WTC11 (cell line): ENCODE measurements at regions not wholly inside any gene's neighbourhood (a gene's known extent, or its start where the extent isn't known, plus 50 kb on each side); places are given as distances from the start of the nearest gene placed in this dataset.

Experiments used
- ATAC-seq: fragments of 200-7000 bp; cut with Tn5 transposase; 2 replicates; pipeline ENCODE4 v1.10.0; 2021; ENCODE audit warnings: mild to moderate bottlenecking, moderate library complexity
- CTCF ChIA-PET: fragments of 300-600 bp; sonication (Branson Sonifier 250); formaldehyde crosslinking; loops from one replicate; lab custom pipeline; 2021; ENCODE audit warnings: antibody characterized with exemption; lab: Charles Lee
- POLR2A ChIA-PET: fragments of 350-600 bp; sonication (Branson Sonifier 250); formaldehyde crosslinking; loops from one replicate; lab custom pipeline; 2021; ENCODE audit warnings: antibody characterized with exemption; lab: Charles Lee
- DNase-seq: peaks from one replicate; pipeline ENCODE4 v3.0.0; 2021; ENCODE audit warnings: low spot score
- H3K27ac Mint-ChIP-seq: 2 replicates; pipeline ENCODE4 v1.8.0; 2021; ENCODE audit warnings: mixed read lengths
- H3K27me3 Mint-ChIP-seq: 2 replicates; pipeline ENCODE4 v1.8.0; 2021; ENCODE audit warnings: low read depth, mild to moderate bottlenecking, moderate library complexity, mixed read lengths
- H3K36me3 Mint-ChIP-seq: 2 replicates; pipeline ENCODE4 v1.8.0; 2021; ENCODE audit warnings: mixed read lengths
- H3K4me1 Mint-ChIP-seq: 2 replicates; pipeline ENCODE4 v1.8.0; 2022; ENCODE audit warnings: mixed read lengths
- H3K4me3 Mint-ChIP-seq: 2 replicates; pipeline ENCODE4 v1.8.0; 2021; ENCODE audit warnings: mild to moderate bottlenecking, moderate library complexity, mixed read lengths
- H3K9me3 Mint-ChIP-seq: 2 replicates; pipeline ENCODE4 v1.8.0; 2021; ENCODE audit warnings: mixed read lengths
- ATF1 ChIP-seq: sonication (generic); formaldehyde crosslinking; IDR thresholded peaks from 2 replicates; pipeline ENCODE4 v1.8.1; 2023; ENCODE audit warnings: mild to moderate bottlenecking, moderate library complexity, missing genetic modification reagents
- ELF4 ChIP-seq: sonication (generic); formaldehyde crosslinking; IDR thresholded peaks from 2 replicates; pipeline ENCODE4 v1.8.1; 2022; ENCODE audit warnings: low read depth, mild to moderate bottlenecking, moderate library complexity, missing genetic modification reagents
- MXD4 ChIP-seq: fragments of 250-450 bp; sonication (Bioruptor Pico); IDR thresholded peaks from 2 replicates; pipeline ENCODE4 v1.8.0; 2021; ENCODE audit warnings: mild to moderate bottlenecking, moderate library complexity, borderline replicate concordance
- PRRX2 ChIP-seq: fragments of 250-450 bp; sonication (Bioruptor Pico); IDR thresholded peaks from 2 replicates; pipeline ENCODE4 v1.8.0; 2021; ENCODE audit warnings: mild to moderate bottlenecking
- ZNF121 ChIP-seq: sonication (generic); formaldehyde crosslinking; IDR thresholded peaks from 2 replicates; pipeline ENCODE4 v1.8.0; 2023; ENCODE audit warnings: missing genetic modification reagents
- ZNF423 ChIP-seq: fragments of 250-450 bp; sonication (Bioruptor Pico); IDR thresholded peaks from 2 replicates; pipeline ENCODE4 v2.1.2; 2022; ENCODE audit warnings: mild to moderate bottlenecking, moderate library complexity
- ZNF671 ChIP-seq: fragments of 250-450 bp; sonication (Bioruptor Pico); IDR thresholded peaks from 2 replicates; pipeline ENCODE4 v1.8.0; 2021; ENCODE audit warnings: mild to moderate bottlenecking
- TF ChIP-seq, protein P1 (sequence below): sonication (generic); formaldehyde crosslinking; IDR thresholded peaks from 2 replicates; pipeline ENCODE4 v1.8.0; 2022; ENCODE audit warnings: mild to moderate bottlenecking, missing genetic modification reagents
- TF ChIP-seq, protein P2 (sequence below): fragments of 250-450 bp; sonication (Bioruptor Pico); IDR thresholded peaks from 2 replicates; pipeline ENCODE4 v1.8.0; 2021; ENCODE audit warnings: mild to moderate bottlenecking
- TF ChIP-seq, protein P3 (sequence below): fragments of 250-450 bp; sonication (Bioruptor Pico); IDR thresholded peaks from 2 replicates; pipeline ENCODE4 v1.9.0; 2021; ENCODE audit warnings: mild to moderate bottlenecking, borderline replicate concordance
- TF ChIP-seq, protein P4 (sequence below): sonication (generic); formaldehyde crosslinking; IDR thresholded peaks from 2 replicates; pipeline ENCODE4 v1.8.1; 2022; ENCODE audit warnings: mild to moderate bottlenecking, missing genetic modification reagents, moderate library complexity, borderline replicate concordance
- TF ChIP-seq, protein P5 (sequence below): fragments of 250-450 bp; sonication (Bioruptor Pico); IDR thresholded peaks from 2 replicates; pipeline ENCODE4 v2.1.2; 2022; ENCODE audit warnings: mild to moderate bottlenecking, moderate library complexity
- TF ChIP-seq, protein P6 (sequence below): sonication (generic); formaldehyde crosslinking; IDR thresholded peaks from 2 replicates; pipeline ENCODE4 v1.8.0; 2023; ENCODE audit warnings: missing genetic modification reagents, mild to moderate bottlenecking, borderline replicate concordance
- TF ChIP-seq, protein P7 (sequence below): sonication (generic); formaldehyde crosslinking; conservative IDR thresholded peaks from 2 replicates; pipeline ENCODE4 v1.8.1; 2023; ENCODE audit warnings: mild to moderate bottlenecking, low read depth, missing genetic modification reagents, moderate library complexity

DNA sequence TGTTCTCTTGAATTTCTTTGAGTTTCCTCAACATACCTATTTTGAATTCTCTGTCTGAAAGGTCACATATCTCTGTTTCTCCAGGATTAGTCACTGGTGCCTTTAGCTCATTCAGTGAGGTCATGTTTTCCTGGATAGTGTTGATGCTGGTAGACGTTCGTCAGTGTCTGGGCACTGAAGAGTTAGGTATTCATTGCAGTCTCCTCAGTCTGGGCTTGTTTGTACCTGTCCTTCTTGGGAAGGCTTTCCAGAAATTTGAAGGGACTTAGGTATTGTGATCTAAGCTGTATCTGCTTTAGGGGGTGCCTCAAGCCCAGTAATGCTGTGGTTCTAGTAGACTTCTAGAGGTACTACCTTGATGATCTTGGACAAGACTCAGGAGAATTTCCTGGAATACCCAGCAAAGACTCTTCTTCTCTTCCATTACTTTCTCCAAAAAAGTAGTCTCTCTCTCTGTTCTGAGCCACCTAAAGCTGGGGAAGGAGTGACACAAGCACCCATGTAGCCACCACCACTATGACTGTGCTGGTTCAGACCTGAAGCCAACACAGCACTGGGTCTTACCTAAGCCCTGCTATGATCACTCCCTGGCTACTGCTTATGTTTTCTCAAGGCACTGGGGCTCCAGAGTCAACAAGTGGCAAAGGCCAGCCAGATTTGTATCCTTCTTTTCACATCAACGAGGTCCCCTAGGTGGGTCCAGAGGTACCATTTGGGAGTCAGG, 852.0 kb downstream of the BCL11A start:
- DNase-seq (no peak), ATAC-seq (no peak)
- Mint-ChIP-seq H3K9me3 (peaks cover 27% of the 10 kb centered on the region), H3K27me3 (no peaks in the 10 kb centered on the region), H3K36me3 (peaks cover 10% of the 10 kb centered on the region), H3K4me3 (no peak overlapping the region), H3K27ac (no peak overlapping the region), H3K4me1 (no peaks in the 10 kb centered on the region)
- POLR2A ChIA-PET: no interaction called here
- CTCF ChIA-PET: no interaction called here
- TF ChIP-seq, protein P1, sequence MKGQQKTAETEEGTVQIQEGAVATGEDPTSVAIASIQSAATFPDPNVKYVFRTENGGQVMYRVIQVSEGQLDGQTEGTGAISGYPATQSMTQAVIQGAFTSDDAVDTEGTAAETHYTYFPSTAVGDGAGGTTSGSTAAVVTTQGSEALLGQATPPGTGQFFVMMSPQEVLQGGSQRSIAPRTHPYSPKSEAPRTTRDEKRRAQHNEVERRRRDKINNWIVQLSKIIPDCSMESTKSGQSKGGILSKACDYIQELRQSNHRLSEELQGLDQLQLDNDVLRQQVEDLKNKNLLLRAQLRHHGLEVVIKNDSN: no peak
- TF ChIP-seq PRRX2 (CRISPR knock-in tag) (no peak), MXD4 (CRISPR knock-in tag) (no peak), ATF1 (CRISPR knock-in tag) (no peak), ELF4 (CRISPR knock-in tag) (no peak), ZNF121 (CRISPR knock-in tag) (no peak), ZNF671 (CRISPR knock-in tag) (no peak), ZNF423 (CRISPR knock-in tag) (no peak)
- TF ChIP-seq, protein P2, sequence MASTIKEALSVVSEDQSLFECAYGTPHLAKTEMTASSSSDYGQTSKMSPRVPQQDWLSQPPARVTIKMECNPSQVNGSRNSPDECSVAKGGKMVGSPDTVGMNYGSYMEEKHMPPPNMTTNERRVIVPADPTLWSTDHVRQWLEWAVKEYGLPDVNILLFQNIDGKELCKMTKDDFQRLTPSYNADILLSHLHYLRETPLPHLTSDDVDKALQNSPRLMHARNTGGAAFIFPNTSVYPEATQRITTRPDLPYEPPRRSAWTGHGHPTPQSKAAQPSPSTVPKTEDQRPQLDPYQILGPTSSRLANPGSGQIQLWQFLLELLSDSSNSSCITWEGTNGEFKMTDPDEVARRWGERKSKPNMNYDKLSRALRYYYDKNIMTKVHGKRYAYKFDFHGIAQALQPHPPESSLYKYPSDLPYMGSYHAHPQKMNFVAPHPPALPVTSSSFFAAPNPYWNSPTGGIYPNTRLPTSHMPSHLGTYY: no peak
- TF ChIP-seq, protein P3, sequence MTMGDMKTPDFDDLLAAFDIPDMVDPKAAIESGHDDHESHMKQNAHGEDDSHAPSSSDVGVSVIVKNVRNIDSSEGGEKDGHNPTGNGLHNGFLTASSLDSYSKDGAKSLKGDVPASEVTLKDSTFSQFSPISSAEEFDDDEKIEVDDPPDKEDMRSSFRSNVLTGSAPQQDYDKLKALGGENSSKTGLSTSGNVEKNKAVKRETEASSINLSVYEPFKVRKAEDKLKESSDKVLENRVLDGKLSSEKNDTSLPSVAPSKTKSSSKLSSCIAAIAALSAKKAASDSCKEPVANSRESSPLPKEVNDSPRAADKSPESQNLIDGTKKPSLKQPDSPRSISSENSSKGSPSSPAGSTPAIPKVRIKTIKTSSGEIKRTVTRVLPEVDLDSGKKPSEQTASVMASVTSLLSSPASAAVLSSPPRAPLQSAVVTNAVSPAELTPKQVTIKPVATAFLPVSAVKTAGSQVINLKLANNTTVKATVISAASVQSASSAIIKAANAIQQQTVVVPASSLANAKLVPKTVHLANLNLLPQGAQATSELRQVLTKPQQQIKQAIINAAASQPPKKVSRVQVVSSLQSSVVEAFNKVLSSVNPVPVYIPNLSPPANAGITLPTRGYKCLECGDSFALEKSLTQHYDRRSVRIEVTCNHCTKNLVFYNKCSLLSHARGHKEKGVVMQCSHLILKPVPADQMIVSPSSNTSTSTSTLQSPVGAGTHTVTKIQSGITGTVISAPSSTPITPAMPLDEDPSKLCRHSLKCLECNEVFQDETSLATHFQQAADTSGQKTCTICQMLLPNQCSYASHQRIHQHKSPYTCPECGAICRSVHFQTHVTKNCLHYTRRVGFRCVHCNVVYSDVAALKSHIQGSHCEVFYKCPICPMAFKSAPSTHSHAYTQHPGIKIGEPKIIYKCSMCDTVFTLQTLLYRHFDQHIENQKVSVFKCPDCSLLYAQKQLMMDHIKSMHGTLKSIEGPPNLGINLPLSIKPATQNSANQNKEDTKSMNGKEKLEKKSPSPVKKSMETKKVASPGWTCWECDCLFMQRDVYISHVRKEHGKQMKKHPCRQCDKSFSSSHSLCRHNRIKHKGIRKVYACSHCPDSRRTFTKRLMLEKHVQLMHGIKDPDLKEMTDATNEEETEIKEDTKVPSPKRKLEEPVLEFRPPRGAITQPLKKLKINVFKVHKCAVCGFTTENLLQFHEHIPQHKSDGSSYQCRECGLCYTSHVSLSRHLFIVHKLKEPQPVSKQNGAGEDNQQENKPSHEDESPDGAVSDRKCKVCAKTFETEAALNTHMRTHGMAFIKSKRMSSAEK: no peak
- TF ChIP-seq, protein P4, sequence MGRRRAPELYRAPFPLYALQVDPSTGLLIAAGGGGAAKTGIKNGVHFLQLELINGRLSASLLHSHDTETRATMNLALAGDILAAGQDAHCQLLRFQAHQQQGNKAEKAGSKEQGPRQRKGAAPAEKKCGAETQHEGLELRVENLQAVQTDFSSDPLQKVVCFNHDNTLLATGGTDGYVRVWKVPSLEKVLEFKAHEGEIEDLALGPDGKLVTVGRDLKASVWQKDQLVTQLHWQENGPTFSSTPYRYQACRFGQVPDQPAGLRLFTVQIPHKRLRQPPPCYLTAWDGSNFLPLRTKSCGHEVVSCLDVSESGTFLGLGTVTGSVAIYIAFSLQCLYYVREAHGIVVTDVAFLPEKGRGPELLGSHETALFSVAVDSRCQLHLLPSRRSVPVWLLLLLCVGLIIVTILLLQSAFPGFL: no peak
- TF ChIP-seq, protein P5, sequence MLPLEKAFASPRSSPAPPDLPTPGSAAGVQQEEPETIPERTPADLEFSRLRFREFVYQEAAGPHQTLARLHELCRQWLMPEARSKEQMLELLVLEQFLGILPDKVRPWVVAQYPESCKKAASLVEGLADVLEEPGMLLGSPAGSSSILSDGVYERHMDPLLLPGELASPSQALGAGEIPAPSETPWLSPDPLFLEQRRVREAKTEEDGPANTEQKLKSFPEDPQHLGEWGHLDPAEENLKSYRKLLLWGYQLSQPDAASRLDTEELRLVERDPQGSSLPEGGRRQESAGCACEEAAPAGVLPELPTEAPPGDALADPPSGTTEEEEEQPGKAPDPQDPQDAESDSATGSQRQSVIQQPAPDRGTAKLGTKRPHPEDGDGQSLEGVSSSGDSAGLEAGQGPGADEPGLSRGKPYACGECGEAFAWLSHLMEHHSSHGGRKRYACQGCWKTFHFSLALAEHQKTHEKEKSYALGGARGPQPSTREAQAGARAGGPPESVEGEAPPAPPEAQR (CRISPR knock-in tag): no peak
- TF ChIP-seq, protein P6, sequence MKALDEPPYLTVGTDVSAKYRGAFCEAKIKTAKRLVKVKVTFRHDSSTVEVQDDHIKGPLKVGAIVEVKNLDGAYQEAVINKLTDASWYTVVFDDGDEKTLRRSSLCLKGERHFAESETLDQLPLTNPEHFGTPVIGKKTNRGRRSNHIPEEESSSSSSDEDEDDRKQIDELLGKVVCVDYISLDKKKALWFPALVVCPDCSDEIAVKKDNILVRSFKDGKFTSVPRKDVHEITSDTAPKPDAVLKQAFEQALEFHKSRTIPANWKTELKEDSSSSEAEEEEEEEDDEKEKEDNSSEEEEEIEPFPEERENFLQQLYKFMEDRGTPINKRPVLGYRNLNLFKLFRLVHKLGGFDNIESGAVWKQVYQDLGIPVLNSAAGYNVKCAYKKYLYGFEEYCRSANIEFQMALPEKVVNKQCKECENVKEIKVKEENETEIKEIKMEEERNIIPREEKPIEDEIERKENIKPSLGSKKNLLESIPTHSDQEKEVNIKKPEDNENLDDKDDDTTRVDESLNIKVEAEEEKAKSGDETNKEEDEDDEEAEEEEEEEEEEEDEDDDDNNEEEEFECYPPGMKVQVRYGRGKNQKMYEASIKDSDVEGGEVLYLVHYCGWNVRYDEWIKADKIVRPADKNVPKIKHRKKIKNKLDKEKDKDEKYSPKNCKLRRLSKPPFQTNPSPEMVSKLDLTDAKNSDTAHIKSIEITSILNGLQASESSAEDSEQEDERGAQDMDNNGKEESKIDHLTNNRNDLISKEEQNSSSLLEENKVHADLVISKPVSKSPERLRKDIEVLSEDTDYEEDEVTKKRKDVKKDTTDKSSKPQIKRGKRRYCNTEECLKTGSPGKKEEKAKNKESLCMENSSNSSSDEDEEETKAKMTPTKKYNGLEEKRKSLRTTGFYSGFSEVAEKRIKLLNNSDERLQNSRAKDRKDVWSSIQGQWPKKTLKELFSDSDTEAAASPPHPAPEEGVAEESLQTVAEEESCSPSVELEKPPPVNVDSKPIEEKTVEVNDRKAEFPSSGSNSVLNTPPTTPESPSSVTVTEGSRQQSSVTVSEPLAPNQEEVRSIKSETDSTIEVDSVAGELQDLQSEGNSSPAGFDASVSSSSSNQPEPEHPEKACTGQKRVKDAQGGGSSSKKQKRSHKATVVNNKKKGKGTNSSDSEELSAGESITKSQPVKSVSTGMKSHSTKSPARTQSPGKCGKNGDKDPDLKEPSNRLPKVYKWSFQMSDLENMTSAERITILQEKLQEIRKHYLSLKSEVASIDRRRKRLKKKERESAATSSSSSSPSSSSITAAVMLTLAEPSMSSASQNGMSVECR (CRISPR knock-in tag): no peak
- TF ChIP-seq, protein P7, sequence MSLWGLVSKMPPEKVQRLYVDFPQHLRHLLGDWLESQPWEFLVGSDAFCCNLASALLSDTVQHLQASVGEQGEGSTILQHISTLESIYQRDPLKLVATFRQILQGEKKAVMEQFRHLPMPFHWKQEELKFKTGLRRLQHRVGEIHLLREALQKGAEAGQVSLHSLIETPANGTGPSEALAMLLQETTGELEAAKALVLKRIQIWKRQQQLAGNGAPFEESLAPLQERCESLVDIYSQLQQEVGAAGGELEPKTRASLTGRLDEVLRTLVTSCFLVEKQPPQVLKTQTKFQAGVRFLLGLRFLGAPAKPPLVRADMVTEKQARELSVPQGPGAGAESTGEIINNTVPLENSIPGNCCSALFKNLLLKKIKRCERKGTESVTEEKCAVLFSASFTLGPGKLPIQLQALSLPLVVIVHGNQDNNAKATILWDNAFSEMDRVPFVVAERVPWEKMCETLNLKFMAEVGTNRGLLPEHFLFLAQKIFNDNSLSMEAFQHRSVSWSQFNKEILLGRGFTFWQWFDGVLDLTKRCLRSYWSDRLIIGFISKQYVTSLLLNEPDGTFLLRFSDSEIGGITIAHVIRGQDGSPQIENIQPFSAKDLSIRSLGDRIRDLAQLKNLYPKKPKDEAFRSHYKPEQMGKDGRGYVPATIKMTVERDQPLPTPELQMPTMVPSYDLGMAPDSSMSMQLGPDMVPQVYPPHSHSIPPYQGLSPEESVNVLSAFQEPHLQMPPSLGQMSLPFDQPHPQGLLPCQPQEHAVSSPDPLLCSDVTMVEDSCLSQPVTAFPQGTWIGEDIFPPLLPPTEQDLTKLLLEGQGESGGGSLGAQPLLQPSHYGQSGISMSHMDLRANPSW (CRISPR knock-in tag): no peak
